Prostate gland (tissue), 2 donors: ENCODE measurements at regions not wholly inside any gene's neighbourhood (a gene's known extent, or its start where the extent isn't known, plus 50 kb on each side); places are given as distances from the start of the nearest gene placed in this dataset.

Experiments used
- CTCF ChIP-seq, 4 experiments: fragments of 200-600 bp in 2 of 4; fragments of 450-650 bp in 2 of 4; sonication (generic) in 2 of 4; IDR thresholded peaks; 1 replicate in 3 of 4; 2 replicates in 1 of 4; pipeline ENCODE4 v1.5.1; 2016 to 2019; ENCODE audit warnings: antibody characterized with exemption in 4 of 4, mild to moderate bottlenecking in 2 of 4, moderate library complexity in 2 of 4
- POLR2A ChIP-seq: fragments of 450-650 bp; IDR thresholded peaks from one replicate; pipeline ENCODE4 v1.6.1; 2016; ENCODE audit warnings: antibody characterized with exemption, mild to moderate bottlenecking

GRCh38 chr7:26978146-26978545 is 113.8 kb upstream of the SKAP2 start:
- no peak for TF ChIP-seq CTCF (IDR thresholded peaks at IDR 0.05)
- no peak for TF ChIP-seq POLR2A
